H1 (cell line): ENCODE measurements at regions not wholly inside any gene's neighbourhood (a gene's known extent, or its start where the extent isn't known, plus 50 kb on each side); places are given as distances from the start of the nearest gene placed in this dataset.

ENCODE experiments used
- CTCF ChIA-PET: fragments of 300-600 bp; sonication (Branson Sonifier 250); formaldehyde crosslinking; loops from one replicate; lab custom pipeline; 2021; ENCODE audit not compliant: partially characterized antibody; lab: Charles Lee
- POLR2A ChIA-PET: fragments of 300-600 bp; sonication (Branson Sonifier 250); formaldehyde crosslinking; loops from one replicate; lab custom pipeline; 2021; ENCODE audit warnings: inconsistent platforms; ENCODE audit not compliant: partially characterized antibody; lab: Charles Lee
- DNase-seq, 2 experiments: peaks; one replicate each; pipeline versions ENCODE4 v3.0.0 to v3.0.0-alpha.2; 2010 to 2022; ENCODE audit warnings: low spot score in 2 of 2, low read depth in 1 of 2, mixed read lengths in 1 of 2
- FAIRE-seq: peaks from 2 replicates; lab custom pipeline; 2011; peaks lifted over from hg19 to GRCh38; lab: Jason Lieb, UNC
- H2AFZ ChIP-seq: 2 replicates; pipeline ENCODE4 v1.8.1; 2012; ENCODE audit warnings: low read length, inconsistent platforms
- H2AK5ac ChIP-seq: 2 replicates; pipeline ENCODE4 v1.6.1; 2013; ENCODE audit warnings: low read depth, low read length
- H2BK120ac ChIP-seq: replicated peaks from 2 replicates; pipeline ENCODE3; 2013; ENCODE audit warnings: low read depth, low read length, inconsistent platforms
- H2BK12ac ChIP-seq: 2 replicates; pipeline ENCODE4 v1.6.1; 2013; ENCODE audit warnings: low read depth, low read length
- H2BK15ac ChIP-seq: 2 replicates; pipeline ENCODE4 v1.6.1; 2013; ENCODE audit warnings: low read length
- H2BK20ac ChIP-seq: 2 replicates; pipeline ENCODE4 v1.6.1; 2013; ENCODE audit warnings: low read length
- H2BK5ac ChIP-seq: 2 replicates; pipeline ENCODE4 v1.6.1; 2013; ENCODE audit warnings: low read depth, low read length
- H3K14ac ChIP-seq: 2 replicates; pipeline ENCODE4 v1.6.1; 2013; ENCODE audit warnings: inconsistent platforms; ENCODE audit not compliant: insufficient read length
- H3K18ac ChIP-seq: 2 replicates; pipeline ENCODE4 v1.6.1; 2013; ENCODE audit warnings: low read length; ENCODE audit errors: extremely low read depth
- H3K23ac ChIP-seq: 2 replicates; pipeline ENCODE4 v1.6.1; 2013; ENCODE audit warnings: inconsistent platforms; ENCODE audit not compliant: insufficient read length
- H3K23me2 ChIP-seq: 2 replicates; pipeline ENCODE4 v1.6.1; 2013; ENCODE audit warnings: low read depth, low read length
- H3K27ac ChIP-seq: 2 replicates; pipeline ENCODE4 v1.6.1; 2011; ENCODE audit warnings: low read depth, low read length, inconsistent platforms
- H3K27me3 ChIP-seq, 4 experiments: replicated peaks in 1 of 4; 1 replicate in 1 of 4; 2 replicates in 3 of 4; pipeline versions ENCODE4 v1.6.1 to v1.8.1; 2011 to 2013; ENCODE audit warnings: low read length in 3 of 4, mild to moderate bottlenecking in 3 of 4, inconsistent platforms in 2 of 4, mixed read lengths in 2 of 4, moderate library complexity in 1 of 4; ENCODE audit not compliant: control insufficient read depth in 3 of 4, insufficient read depth in 3 of 4; ENCODE audit errors: extremely low read depth in 1 of 4
- H3K36me3 ChIP-seq, 4 experiments: 2 replicates each; pipeline versions ENCODE4 v1.6.1 to v1.8.1; 2011 to 2013; ENCODE audit warnings: mild to moderate bottlenecking in 4 of 4, low read length in 3 of 4, moderate library complexity in 2 of 4, control low read depth in 1 of 4, inconsistent platforms in 1 of 4; ENCODE audit not compliant: insufficient read depth in 4 of 4, control insufficient read depth in 2 of 4
- H3K4ac ChIP-seq: replicated peaks from 2 replicates; pipeline ENCODE3; 2013; ENCODE audit warnings: low read length, low read depth, mixed read lengths, inconsistent platforms; ENCODE audit not compliant: insufficient read length
- H3K4me1 ChIP-seq, 4 experiments: replicated peaks in 1 of 4; 1 replicate in 1 of 4; 2 replicates in 3 of 4; pipeline versions ENCODE4 v1.6.1 to v1.8.1; 2011 to 2013; ENCODE audit warnings: low read length in 3 of 4, inconsistent platforms in 2 of 4, mixed read lengths in 1 of 4; ENCODE audit not compliant: insufficient read depth in 4 of 4, control insufficient read depth in 3 of 4
- H3K4me2 ChIP-seq, 2 experiments: 2 replicates each; pipeline versions ENCODE4 v1.6.1 to v1.8.1; 2011 to 2013; ENCODE audit warnings: low read depth in 2 of 2, low read length in 2 of 2, control low read depth in 1 of 2, inconsistent platforms in 1 of 2, mild to moderate bottlenecking in 1 of 2; ENCODE audit not compliant: insufficient read depth in 1 of 2
- H3K4me3 ChIP-seq, 4 experiments: fragments of 200-600, 300-600 bp in 1 of 4; sonication (generic), shearing (Covaris generic), sonication (Bioruptor Twin) in 1 of 4; 2 replicates each; pipeline versions ENCODE4 v1.5.1 to v1.8.1; 2011 to 2016; ENCODE audit warnings: low read length in 4 of 4, low read depth in 3 of 4, control low read depth in 2 of 4, inconsistent platforms in 2 of 4, mild to moderate bottlenecking in 2 of 4, mixed read lengths in 1 of 4, moderate library complexity in 1 of 4; ENCODE audit not compliant: insufficient read depth in 2 of 4; ENCODE audit errors: extremely low read depth in 1 of 4
- H3K56ac ChIP-seq: replicated peaks from 2 replicates; pipeline ENCODE3; 2013; ENCODE audit warnings: low read depth, mild to moderate bottlenecking, mixed read lengths, low read length, inconsistent platforms; ENCODE audit not compliant: insufficient read length
- H3K79me1 ChIP-seq: 2 replicates; pipeline ENCODE4 v1.6.1; 2013; ENCODE audit warnings: low read depth, low read length, control low read depth
- H3K79me2 ChIP-seq, 2 experiments: 2 replicates each; pipeline versions ENCODE4 v1.6.1 to v1.8.1; 2012 to 2013; ENCODE audit warnings: low read length in 2 of 2, mild to moderate bottlenecking in 2 of 2, inconsistent platforms in 1 of 2; ENCODE audit not compliant: insufficient read depth in 2 of 2, control insufficient read depth in 1 of 2
- H3K9ac ChIP-seq, 4 experiments: replicated peaks in 1 of 4; 1 replicate in 1 of 4; 2 replicates in 3 of 4; pipeline versions ENCODE4 v1.6.1 to v1.8.1; 2011 to 2013; ENCODE audit warnings: low read depth in 3 of 4, low read length in 3 of 4, control low read depth in 2 of 4, mild to moderate bottlenecking in 2 of 4, moderate library complexity in 2 of 4, inconsistent platforms in 1 of 4; ENCODE audit errors: extremely low read depth in 1 of 4
- H3K9me3 ChIP-seq, 2 experiments: 2 replicates each; pipeline versions ENCODE4 v1.6.1 to v1.8.1; 2012 to 2013; ENCODE audit warnings: mild to moderate bottlenecking in 2 of 2, moderate library complexity in 2 of 2, control low read depth in 1 of 2, inconsistent platforms in 1 of 2, low read depth in 1 of 2, low read length in 1 of 2, mixed read lengths in 1 of 2; ENCODE audit not compliant: insufficient read depth in 2 of 2
- H4K20me1 ChIP-seq, 2 experiments: replicated peaks in 1 of 2; 2 replicates each; pipeline versions ENCODE3 to v1.8.1; 2011 to 2013; ENCODE audit warnings: inconsistent platforms in 2 of 2, low read length in 2 of 2, mild to moderate bottlenecking in 1 of 2; ENCODE audit not compliant: insufficient read depth in 2 of 2, control insufficient read depth in 1 of 2
- H4K5ac ChIP-seq: 2 replicates; pipeline ENCODE4 v1.6.1; 2013; ENCODE audit warnings: low read length, low read depth, mixed read lengths, inconsistent platforms; ENCODE audit not compliant: insufficient read length
- H4K8ac ChIP-seq: 2 replicates; pipeline ENCODE4 v1.8.0; 2013; ENCODE audit warnings: mild to moderate bottlenecking, moderate library complexity, low read length, inconsistent platforms; ENCODE audit not compliant: insufficient read depth; ENCODE audit errors: extremely low read depth
- H4K91ac ChIP-seq: replicated peaks from 2 replicates; pipeline ENCODE3; 2013; ENCODE audit warnings: low read length, mixed read lengths, inconsistent platforms; ENCODE audit not compliant: insufficient read length
- E2F6 ChIP-seq: IDR thresholded peaks from 2 replicates; pipeline ENCODE4 v1.6.1; 2012; ENCODE audit warnings: inconsistent platforms
- GTF2F1 ChIP-seq: IDR thresholded peaks from 2 replicates; pipeline ENCODE4 v1.6.1; 2012; ENCODE audit warnings: low read depth, low read length, improper control_type of control experiment, borderline replicate concordance
- HDAC2 ChIP-seq, 2 experiments: fragments of 300-600 bp in 1 of 2; sonication (generic) in 1 of 2; IDR thresholded peaks; 2 replicates each; pipeline ENCODE4 v1.6.1; 2011 to 2012; ENCODE audit warnings: low read depth in 2 of 2, low read length in 2 of 2, mild to moderate bottlenecking in 2 of 2, moderate library complexity in 2 of 2, borderline replicate concordance in 1 of 2, inconsistent platforms in 1 of 2
- KDM4A ChIP-seq: IDR thresholded peaks from one replicate; pipeline ENCODE4 v1.7.1; 2012; ENCODE audit warnings: low read depth, mild to moderate bottlenecking, moderate library complexity, low read length, inconsistent platforms; ENCODE audit not compliant: severe bottlenecking
- NRF1 ChIP-seq: IDR thresholded peaks from 2 replicates; pipeline ENCODE4 v1.6.1; 2011; ENCODE audit warnings: mild to moderate bottlenecking, low read depth, low read length, improper control_type of control experiment
- PHF8 ChIP-seq: fragments of 200-600 bp; sonication (generic); conservative IDR thresholded peaks from 2 replicates; pipeline ENCODE4 v1.7.1; 2012; ENCODE audit warnings: low read depth, mild to moderate bottlenecking, inconsistent platforms, low read length, moderate library complexity
- RXRA ChIP-seq: IDR thresholded peaks from 2 replicates; pipeline ENCODE4 v1.6.1; 2011; ENCODE audit warnings: low read depth, mild to moderate bottlenecking, low read length, moderate library complexity; ENCODE audit not compliant: insufficient read depth
- SIN3A ChIP-seq, 2 experiments: IDR thresholded peaks in 1 of 2; conservative IDR thresholded peaks in 1 of 2; 2 replicates each; pipeline ENCODE4 v1.6.1; 2011 to 2012; ENCODE audit warnings: low read length in 2 of 2, improper control_type of control experiment in 1 of 2, low read depth in 1 of 2, mild to moderate bottlenecking in 1 of 2
- SIRT6 ChIP-seq: IDR thresholded peaks from one replicate; pipeline ENCODE4 v1.7.1; 2012; ENCODE audit warnings: low read length, inconsistent platforms
- SP1 ChIP-seq: IDR thresholded peaks from 2 replicates; pipeline ENCODE4 v1.6.1; 2011; ENCODE audit warnings: low read depth, low read length
- SUZ12 ChIP-seq: fragments of 200-600 bp; sonication (generic); IDR thresholded peaks from 2 replicates; pipeline ENCODE4 v1.6.1; 2012; ENCODE audit warnings: mild to moderate bottlenecking, inconsistent platforms, low read length, moderate library complexity, mixed read lengths
- TAF1 ChIP-seq: IDR thresholded peaks from 2 replicates; pipeline ENCODE4 v1.6.1; 2011; ENCODE audit warnings: mild to moderate bottlenecking, low read depth, low read length
- TAF7 ChIP-seq: optimal IDR thresholded peaks from 2 replicates; pipeline ENCODE3; 2011; ENCODE audit warnings: low read depth, mild to moderate bottlenecking, inconsistent platforms, low read length, moderate library complexity, borderline replicate concordance
- YY1 ChIP-seq: IDR thresholded peaks from 2 replicates; pipeline ENCODE4 v1.6.1; 2011; ENCODE audit warnings: low read depth, mild to moderate bottlenecking, low read length
- WGBS, 2 experiments: shearing (Covaris generic) in 1 of 2; methylation state at CpG; one replicate each; pipeline versions ENCODE4 v1.1.6 to v1.1.7; 2013 to 2015; ENCODE audit warnings: low lambda C conversion rate in 2 of 2, mixed read lengths in 2 of 2, inconsistent platforms in 1 of 2, low coverage in 1 of 2, missing lambda C conversion rate in 1 of 2; ENCODE audit not compliant: insufficient replicate concordance in 2 of 2, insufficient coverage in 1 of 2, insufficient read length in 1 of 2; ENCODE audit errors: extremely low coverage in 1 of 2, missing lambda C conversion rate in 1 of 2; 5-methylcytosine and 5-hydroxymethylcytosine counted together

GRCh38 chr20:3311623-3312022, 72.6 kb upstream of the SLC4A11 start:
- Histone ChIP-seq H3K4ac (no peak overlapping the region), H3K27me3 (no peaks in the 10 kb centered on the region), H3K4me2 (no peak overlapping the region), H3K4me3 (no peak overlapping the region), H2AK5ac (no peak overlapping the region), H3K23me2 (no peaks in the 10 kb centered on the region), H3K23ac (no peak overlapping the region), H2BK20ac (no peak overlapping the region), H3K56ac (no peak overlapping the region), H2BK5ac (no peak overlapping the region), H3K14ac (no peak overlapping the region), H2BK15ac (no peak overlapping the region), H3K79me1 (no peaks in the 10 kb centered on the region), H4K20me1 (no peaks in the 10 kb centered on the region), H3K27ac (no peak overlapping the region), H3K4me1 (no peaks in the 10 kb centered on the region), H4K5ac (no peak overlapping the region), H4K8ac (no peak overlapping the region), H3K9me3 (no peaks in the 10 kb centered on the region), H2BK12ac (no peak overlapping the region), H2BK120ac (no peak overlapping the region), H3K9ac (no peak overlapping the region), H3K79me2 (no peaks in the 10 kb centered on the region), H3K18ac (no peak overlapping the region), H3K36me3 (peaks cover 0 to 3% (median 0%) of the 10 kb centered on the region in 4 experiments; a peak in 1 of 8 replicates), H2AFZ (no peak overlapping the region), H4K91ac (no peak overlapping the region)
- DNase-seq (no peak), FAIRE-seq (no peak)
- 91% methylated on average over 2 of the region's 2 CpGs; no CpG with 5 or more reads in 1 of the 2 experiments for WGBS, 2 experiments
- POLR2A ChIA-PET = interaction anchor here (1.4 kb wide), 1 partner anchor 53 kb away, joined by 3 read pairs; no protein-coding TSS in a partner anchor
- CTCF ChIA-PET = interaction anchor here (1.0 to 1.6 kb wide), 3 partner anchors 9 to 35 kb away, joined by 3 to 4 read pairs (median 3); no protein-coding TSS in a partner anchor
- TF ChIP-seq SUZ12 (no peak), NRF1 (no peak), TAF1 (no peak), SP1 (no peak), GTF2F1 (no peak), SIN3A (conservative IDR thresholded peaks at IDR 0.05 in 1 of 2, IDR thresholded peaks at IDR 0.05 in 1 of 2; ENCODE audit: low read depth in 1 of 2, low read length in 2 of 2) (no peak), HDAC2 (IDR thresholded peaks at IDR 0.05; ENCODE audit: borderline replicate concordance in 1 of 2, low read depth in 2 of 2, low read length in 2 of 2) (no peak), E2F6 (no peak), YY1 (no peak), TAF7 (no peak), KDM4A (no peak), SIRT6 (no peak), RXRA (no peak), PHF8 (no peak)
